Neural cell (in vitro differentiated cells): ENCODE measurements at regions not wholly inside any gene's neighbourhood (a gene's known extent, or its start where the extent isn't known, plus 50 kb on each side); places are given as distances from the start of the nearest gene placed in this dataset.

ENCODE experiments used
- H2AFZ ChIP-seq: fragments of 200-600, 300-800 bp; sonication (generic), shearing (Covaris generic); 2 replicates; pipeline ENCODE4 v1.6.0; 2014; ENCODE audit warnings: low read depth, mild to moderate bottlenecking, antibody characterized with exemption, low read length, moderate library complexity
- H3F3A ChIP-seq: fragments of 200-600 bp; shearing (Covaris generic); 2 replicates; pipeline ENCODE4 v1.6.1; 2016; ENCODE audit warnings: mild to moderate bottlenecking, moderate library complexity, mixed read lengths, antibody characterized with exemption, low read length; ENCODE audit not compliant: insufficient read depth, poor library complexity, severe bottlenecking
- H3K27ac ChIP-seq: fragments of 200-600, 300-800 bp; sonication (generic), shearing (Covaris generic); 2 replicates; pipeline ENCODE4 v1.5.1; 2014; ENCODE audit warnings: mild to moderate bottlenecking, low read length, moderate library complexity
- H3K27me3 ChIP-seq: fragments of 300-800, 200-600 bp; sonication (generic), shearing (Covaris generic); 2 replicates; pipeline ENCODE4 v1.6.0; 2014; ENCODE audit warnings: mild to moderate bottlenecking, low read depth, low read length, moderate library complexity; ENCODE audit not compliant: insufficient read depth
- H3K36me3 ChIP-seq: fragments of 300-800, 200-600 bp; sonication (generic), shearing (Covaris generic); 2 replicates; pipeline ENCODE4 v1.5.1; 2014; ENCODE audit warnings: mild to moderate bottlenecking, antibody characterized with exemption, low read length, moderate library complexity; ENCODE audit not compliant: insufficient read depth
- H3K4me2 ChIP-seq: fragments of 300-800, 200-600 bp; sonication (generic), shearing (Covaris generic); 2 replicates; pipeline ENCODE4 v1.6.0; 2014; ENCODE audit warnings: mild to moderate bottlenecking, low read length
- H3K4me3 ChIP-seq: fragments of 300-800, 200-600 bp; sonication (generic), shearing (Covaris generic); 2 replicates; pipeline ENCODE4 v1.5.1; 2014; ENCODE audit warnings: mild to moderate bottlenecking, low read length, moderate library complexity
- H3K79me2 ChIP-seq: fragments of 200-600 bp; shearing (Covaris generic); replicated peaks from 2 replicates; pipeline ENCODE4 v1.6.0; 2014; ENCODE audit warnings: mild to moderate bottlenecking, low read length, moderate library complexity; ENCODE audit not compliant: insufficient read depth
- H3K9ac ChIP-seq: fragments of 300-800, 200-600 bp; sonication (generic), shearing (Covaris generic); 2 replicates; pipeline ENCODE4 v1.6.1; 2016; ENCODE audit warnings: mild to moderate bottlenecking, low read length, mixed read lengths
- H3K9me2 ChIP-seq: fragments of 200-600 bp; shearing (Covaris generic); 2 replicates; pipeline ENCODE4 v1.6.1; 2016; ENCODE audit warnings: mild to moderate bottlenecking, low read length, mixed read lengths; ENCODE audit not compliant: insufficient read depth
- H3K9me3 ChIP-seq: fragments of 200-600, 300-800 bp; sonication (generic), shearing (Covaris generic); 2 replicates; pipeline ENCODE4 v1.6.1; 2016; ENCODE audit warnings: mild to moderate bottlenecking, mixed run types, low read length, moderate library complexity, mixed read lengths
- H4K20me1 ChIP-seq: fragments of 200-600 bp; shearing (Covaris generic); 2 replicates; pipeline ENCODE4 v1.6.1; 2016; ENCODE audit warnings: mild to moderate bottlenecking, mixed run types; ENCODE audit not compliant: insufficient read depth
- CTCF ChIP-seq: fragments of 450-650 bp; IDR thresholded peaks from 2 replicates; pipeline ENCODE4 v1.5.1; 2014; ENCODE audit warnings: antibody characterized with exemption, mild to moderate bottlenecking, moderate library complexity; ENCODE audit not compliant: poor library complexity, severe bottlenecking
- EP300 ChIP-seq: fragments of 450-650 bp; conservative IDR thresholded peaks from 2 replicates; pipeline ENCODE4 v1.6.1; 2014; ENCODE audit warnings: antibody characterized with exemption, mild to moderate bottlenecking, moderate library complexity; ENCODE audit not compliant: poor library complexity, severe bottlenecking
- EZH2 ChIP-seq: fragments of 200-600, 300-800 bp; shearing (Covaris generic), sonication (generic); IDR thresholded peaks from 2 replicates; pipeline ENCODE4 v1.6.1; 2014; ENCODE audit warnings: antibody characterized with exemption, low read length, borderline replicate concordance, mild to moderate bottlenecking; ENCODE audit not compliant: insufficient read depth, poor library complexity, severe bottlenecking
- MXI1 ChIP-seq: fragments of 450-650 bp; conservative IDR thresholded peaks from 2 replicates; pipeline ENCODE4 v1.6.1; 2014; ENCODE audit warnings: antibody characterized with exemption, mild to moderate bottlenecking; ENCODE audit not compliant: poor library complexity, severe bottlenecking
- POLR2AphosphoS5 ChIP-seq: IDR thresholded peaks from 2 replicates; pipeline ENCODE4 v1.6.1; 2012
- RAD21 ChIP-seq: fragments of 450-650 bp; conservative IDR thresholded peaks from 2 replicates; pipeline ENCODE4 v1.6.1; 2014; ENCODE audit warnings: antibody characterized with exemption, mild to moderate bottlenecking, moderate library complexity
- REST ChIP-seq: IDR thresholded peaks from 2 replicates; pipeline ENCODE4 v1.6.1; 2012; ENCODE audit warnings: borderline replicate concordance
- SMC3 ChIP-seq: fragments of 450-650 bp; conservative IDR thresholded peaks from 2 replicates; pipeline ENCODE4 v1.6.1; 2014; ENCODE audit warnings: antibody characterized with exemption, mild to moderate bottlenecking, moderate library complexity; ENCODE audit not compliant: poor library complexity
- TAF1 ChIP-seq: IDR thresholded peaks from 2 replicates; pipeline ENCODE4 v1.6.1; 2012; ENCODE audit warnings: low read depth

- TF ChIP-seq RAD21, result no peak
- TF ChIP-seq MXI1, result no peak
Observed at GRCh38 chr10:8400892-8401291, 346.4 kb downstream of the GATA3 start (continued).

GRCh38 chr10:8401531-8401930 is 347.0 kb downstream of the GATA3 start:
- H3F3A ChIP-seq, result no peaks in the 10 kb centered on the region
- H3K27ac ChIP-seq, result no peak overlapping the region
- no peaks in the 10 kb centered on the region for H3K9me3 ChIP-seq
- H4K20me1 ChIP-seq, result no peaks in the 10 kb centered on the region
- H3K36me3 ChIP-seq, result no peaks in the 10 kb centered on the region
- TF ChIP-seq EP300 (no peak), EZH2 (no peak), RAD21 (no peak), MXI1 (no peak), CTCF (no peak), POLR2AphosphoS5 (no peak), TAF1 (no peak), REST (no peak), SMC3 (no peak)
- no peak overlapping the region for H3K4me2 ChIP-seq
- no peaks in the 10 kb centered on the region for H3K9me2 ChIP-seq
- no peak overlapping the region for H3K9ac ChIP-seq
- no peaks in the 10 kb centered on the region for H3K79me2 ChIP-seq
- H3K27me3 ChIP-seq, result no peaks in the 10 kb centered on the region
- H2AFZ ChIP-seq, result no peak overlapping the region
- no peak overlapping the region for H3K4me3 ChIP-seq

- Histone ChIP-seq H3K27me3 (no peaks in the 10 kb centered on the region), H2AFZ (no peak overlapping the region), H3K79me2 (no peaks in the 10 kb centered on the region), H3K27ac (no peak overlapping the region), H3K9ac (no peak overlapping the region), H3K9me2 (no peaks in the 10 kb centered on the region), H3K9me3 (no peaks in the 10 kb centered on the region), H3K4me2 (no peak overlapping the region), H3K4me3 (no peak overlapping the region), H3F3A (no peaks in the 10 kb centered on the region), H4K20me1 (no peaks in the 10 kb centered on the region), H3K36me3 (no peaks in the 10 kb centered on the region)
- TF ChIP-seq EP300 (no peak), MXI1 (no peak), CTCF (no peak), TAF1 (no peak), SMC3 (no peak), POLR2AphosphoS5 (no peak), REST (no peak), EZH2 (no peak), RAD21 (no peak)
Observed at GRCh38 chr10:8402576-8402975, 348.1 kb downstream of the GATA3 start.
